ENCODE measurements at regions not wholly inside any gene's neighbourhood (a gene's known extent, or its start where the extent isn't known, plus 50 kb on each side); places are given as distances from the start of the nearest gene placed in this dataset.

- TF ChIP-seq OSR1 (CRISPR knock-in tag; IDR thresholded peaks at IDR 0.05) (no peak), TOX (CRISPR knock-in tag; IDR thresholded peaks at IDR 0.05; ENCODE audit: borderline replicate concordance) (no peak), BACH2 (CRISPR knock-in tag; IDR thresholded peaks at IDR 0.05; ENCODE audit: borderline replicate concordance) (no peak), PATZ1 (CRISPR knock-in tag; IDR thresholded peaks at IDR 0.05; ENCODE audit: borderline replicate concordance) (no peak), CSDC2 (CRISPR knock-in tag; IDR thresholded peaks at IDR 0.05) (no peak), SNAI2 (CRISPR knock-in tag; IDR thresholded peaks at IDR 0.05) (no peak), ESRRG (CRISPR knock-in tag; IDR thresholded peaks at IDR 0.05) (no peak), CREB5 (CRISPR knock-in tag; IDR thresholded peaks at IDR 0.05; ENCODE audit: low read depth) (no peak), TSHZ2 (CRISPR knock-in tag; IDR thresholded peaks at IDR 0.05) (no peak), ARNTL (CRISPR knock-in tag; IDR thresholded peaks at IDR 0.05; ENCODE audit: borderline replicate concordance, low read depth) (no peak)
These were observed 91.1 kb upstream of the CDH2 start for GRCh38 chr18:28267878-28268625.

All from SK-N-SH treated with all-trans-retinoic acid at 6 μM for 48 hours (cell line).